SK-N-SH treated with all-trans-retinoic acid at 6 μM for 48 hours (cell line): ENCODE measurements at regions not wholly inside any gene's neighbourhood (a gene's known extent, or its start where the extent isn't known, plus 50 kb on each side); places are given as distances from the start of the nearest gene placed in this dataset.

ENCODE experiments used
- ATAC-seq: fragments of 200-7000 bp; cut with Tn5 transposase; 3 replicates; pipeline ENCODE4 v1.9.1; 2020; ENCODE audit warnings: mild to moderate bottlenecking, moderate library complexity
- ARNTL ChIP-seq: fragments of 450-650 bp; formaldehyde crosslinking; IDR thresholded peaks from 2 replicates; pipeline ENCODE4 v1.5.0; 2020; ENCODE audit warnings: low read depth, mild to moderate bottlenecking, moderate library complexity, borderline replicate concordance
- CSDC2 ChIP-seq: fragments of 250-450 bp; sonication (Bioruptor Pico); IDR thresholded peaks from 2 replicates; pipeline ENCODE4 v1.5.0; 2020; ENCODE audit warnings: mild to moderate bottlenecking, moderate library complexity
- CSRNP3 ChIP-seq: fragments of 250-450 bp; sonication (Bioruptor Pico); IDR thresholded peaks from 2 replicates; pipeline ENCODE4 v1.5.1; 2021; ENCODE audit warnings: mild to moderate bottlenecking, moderate library complexity
- ESRRG ChIP-seq: fragments of 250-450 bp; sonication (Bioruptor Pico); IDR thresholded peaks from 2 replicates; pipeline ENCODE4 v1.6.1; 2021; ENCODE audit warnings: mild to moderate bottlenecking
- GLIS3 ChIP-seq: fragments of 250-450 bp; sonication (Bioruptor Pico); IDR thresholded peaks from 2 replicates; pipeline ENCODE4 v1.5.0; 2020; ENCODE audit warnings: mild to moderate bottlenecking, moderate library complexity
- ISL1 ChIP-seq: fragments of 250-450 bp; sonication (Bioruptor Pico); IDR thresholded peaks from 2 replicates; pipeline ENCODE4 v2.1.2; 2022; ENCODE audit warnings: mild to moderate bottlenecking, moderate library complexity
- OSR1 ChIP-seq: fragments of 250-450 bp; sonication (Bioruptor Pico); IDR thresholded peaks from 2 replicates; pipeline ENCODE4 v1.8.0; 2022; ENCODE audit warnings: moderate library complexity, mild to moderate bottlenecking, inconsistent platforms
- POU6F1 ChIP-seq: fragments of 250-450 bp; sonication (Bioruptor Pico); IDR thresholded peaks from 2 replicates; pipeline ENCODE4 v1.8.0; 2021; ENCODE audit warnings: low read depth, mild to moderate bottlenecking, moderate library complexity, borderline replicate concordance
- PPARA ChIP-seq: fragments of 250-450 bp; sonication (Bioruptor Pico); IDR thresholded peaks from 2 replicates; pipeline ENCODE4 v1.5.0; 2020; ENCODE audit warnings: mild to moderate bottlenecking, borderline replicate concordance
- RARB ChIP-seq: fragments of 250-450 bp; sonication (Bioruptor Pico); IDR thresholded peaks from 2 replicates; pipeline ENCODE4 v1.8.0; 2021; ENCODE audit warnings: mild to moderate bottlenecking, moderate library complexity
- SNAI2 ChIP-seq: fragments of 250-450 bp; sonication (Bioruptor Pico); IDR thresholded peaks from 2 replicates; pipeline ENCODE4 v1.5.0; 2020; ENCODE audit warnings: mild to moderate bottlenecking, moderate library complexity
- TCF4 ChIP-seq: fragments of 250-450 bp; sonication (Bioruptor Pico); IDR thresholded peaks from 2 replicates; pipeline ENCODE4 v1.8.0; 2021; ENCODE audit warnings: mild to moderate bottlenecking, moderate library complexity, borderline replicate concordance
- TOX ChIP-seq: fragments of 250-450 bp; sonication (Bioruptor Pico); IDR thresholded peaks from 2 replicates; pipeline ENCODE4 v1.8.0; 2021; ENCODE audit warnings: mild to moderate bottlenecking, moderate library complexity, borderline replicate concordance
- ZC3H10 ChIP-seq: fragments of 250-450 bp; sonication (Bioruptor Pico); IDR thresholded peaks from 2 replicates; pipeline ENCODE4 v1.5.1; 2021; ENCODE audit warnings: mild to moderate bottlenecking, moderate library complexity
- ZFP3 ChIP-seq: fragments of 250-450 bp; sonication (Bioruptor Pico); IDR thresholded peaks from 2 replicates; pipeline ENCODE4 v1.5.0; 2020; ENCODE audit warnings: mild to moderate bottlenecking, moderate library complexity
- ZFP30 ChIP-seq: fragments of 450-650 bp; formaldehyde crosslinking; IDR thresholded peaks from 2 replicates; pipeline ENCODE4 v1.5.0; 2022; ENCODE audit warnings: mild to moderate bottlenecking, moderate library complexity
- ZNF565 ChIP-seq: fragments of 450-650 bp; formaldehyde crosslinking; conservative IDR thresholded peaks from 2 replicates; pipeline ENCODE4 v1.5.0; 2020; ENCODE audit warnings: low read depth, mild to moderate bottlenecking, moderate library complexity
- ZNF70 ChIP-seq: fragments of 450-650 bp; formaldehyde crosslinking; IDR thresholded peaks from 2 replicates; pipeline ENCODE4 v1.5.0; 2020; ENCODE audit warnings: mild to moderate bottlenecking, moderate library complexity
- TF ChIP-seq, protein P1 (sequence below): fragments of 250-450 bp; sonication (Bioruptor Pico); IDR thresholded peaks from 2 replicates; pipeline ENCODE4 v1.8.0; 2020; ENCODE audit warnings: mild to moderate bottlenecking, moderate library complexity, borderline replicate concordance
- TF ChIP-seq, protein P2 (sequence below): fragments of 250-450 bp; sonication (Bioruptor Pico); IDR thresholded peaks from 2 replicates; pipeline ENCODE4 v1.5.0; 2020; ENCODE audit warnings: mild to moderate bottlenecking, moderate library complexity
- TF ChIP-seq, protein P3 (sequence below): fragments of 250-450 bp; sonication (Bioruptor Pico); IDR thresholded peaks from 2 replicates; pipeline ENCODE4 v1.5.1; 2020; ENCODE audit warnings: low read depth, mild to moderate bottlenecking, moderate library complexity

DNA sequence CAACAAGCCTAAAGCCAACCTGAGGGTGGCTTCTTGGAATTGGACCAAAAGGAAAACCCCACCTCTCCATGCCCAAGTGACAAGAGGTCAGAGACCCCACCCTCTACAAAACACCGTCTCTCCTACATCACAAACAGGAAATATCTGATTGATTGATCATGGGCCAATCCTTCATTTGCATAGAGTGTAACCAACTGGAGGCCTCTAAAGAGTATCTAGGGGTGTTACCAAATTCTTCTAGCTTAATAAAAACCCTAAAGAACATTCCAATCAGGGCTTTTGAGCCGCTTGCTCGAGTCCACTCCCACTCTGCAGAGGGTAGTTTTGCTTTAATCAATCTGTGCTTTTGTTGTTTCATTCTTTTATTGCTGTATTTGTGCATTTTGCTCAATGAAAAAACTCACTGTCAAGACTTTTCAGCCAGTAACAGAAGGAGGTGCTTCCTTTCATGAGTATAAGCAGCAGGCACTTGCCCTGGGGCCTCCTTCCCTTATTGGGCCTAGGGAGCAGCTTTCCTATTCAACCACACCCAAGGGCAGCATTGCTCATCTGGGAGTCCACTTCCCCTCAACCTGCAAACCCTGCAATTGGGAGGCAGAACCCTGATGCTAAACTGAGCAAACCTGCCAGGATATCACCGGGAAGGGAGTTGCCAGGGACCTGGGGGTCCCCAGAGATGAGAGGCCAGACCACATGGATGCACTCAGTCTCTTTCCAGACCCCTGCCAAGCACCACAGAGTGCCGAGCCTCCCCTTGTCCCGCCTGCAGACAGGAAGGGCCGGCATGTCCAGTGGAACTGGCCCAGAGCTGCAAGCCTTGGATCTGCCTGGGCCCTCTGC, 154.3 kb upstream of the VSTM2B start (continued):
- TF ChIP-seq POU6F1 (no peak), ZFP30 (CRISPR knock-in tag) (no peak), ZFP3 (no peak), TCF4 (CRISPR knock-in tag) (no peak), ZNF70 (no peak)
- TF ChIP-seq, all 23 proteins: peak for 0

- TF ChIP-seq ISL1 (CRISPR knock-in tag) (no peak), GLIS3 (CRISPR knock-in tag) (no peak), RARB (CRISPR knock-in tag) (no peak), ARNTL (no peak), ZNF70 (no peak), TOX (no peak), ZC3H10 (CRISPR knock-in tag) (no peak), CSDC2 (CRISPR knock-in tag) (no peak), CSRNP3 (no peak), PPARA (CRISPR knock-in tag) (no peak), ZFP3 (no peak)
- TF ChIP-seq, protein P1, sequence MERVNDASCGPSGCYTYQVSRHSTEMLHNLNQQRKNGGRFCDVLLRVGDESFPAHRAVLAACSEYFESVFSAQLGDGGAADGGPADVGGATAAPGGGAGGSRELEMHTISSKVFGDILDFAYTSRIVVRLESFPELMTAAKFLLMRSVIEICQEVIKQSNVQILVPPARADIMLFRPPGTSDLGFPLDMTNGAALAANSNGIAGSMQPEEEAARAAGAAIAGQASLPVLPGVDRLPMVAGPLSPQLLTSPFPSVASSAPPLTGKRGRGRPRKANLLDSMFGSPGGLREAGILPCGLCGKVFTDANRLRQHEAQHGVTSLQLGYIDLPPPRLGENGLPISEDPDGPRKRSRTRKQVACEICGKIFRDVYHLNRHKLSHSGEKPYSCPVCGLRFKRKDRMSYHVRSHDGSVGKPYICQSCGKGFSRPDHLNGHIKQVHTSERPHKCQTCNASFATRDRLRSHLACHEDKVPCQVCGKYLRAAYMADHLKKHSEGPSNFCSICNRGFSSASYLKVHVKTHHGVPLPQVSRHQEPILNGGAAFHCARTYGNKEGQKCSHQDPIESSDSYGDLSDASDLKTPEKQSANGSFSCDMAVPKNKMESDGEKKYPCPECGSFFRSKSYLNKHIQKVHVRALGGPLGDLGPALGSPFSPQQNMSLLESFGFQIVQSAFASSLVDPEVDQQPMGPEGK (CRISPR knock-in tag) = no peak
- TF ChIP-seq, protein P2, sequence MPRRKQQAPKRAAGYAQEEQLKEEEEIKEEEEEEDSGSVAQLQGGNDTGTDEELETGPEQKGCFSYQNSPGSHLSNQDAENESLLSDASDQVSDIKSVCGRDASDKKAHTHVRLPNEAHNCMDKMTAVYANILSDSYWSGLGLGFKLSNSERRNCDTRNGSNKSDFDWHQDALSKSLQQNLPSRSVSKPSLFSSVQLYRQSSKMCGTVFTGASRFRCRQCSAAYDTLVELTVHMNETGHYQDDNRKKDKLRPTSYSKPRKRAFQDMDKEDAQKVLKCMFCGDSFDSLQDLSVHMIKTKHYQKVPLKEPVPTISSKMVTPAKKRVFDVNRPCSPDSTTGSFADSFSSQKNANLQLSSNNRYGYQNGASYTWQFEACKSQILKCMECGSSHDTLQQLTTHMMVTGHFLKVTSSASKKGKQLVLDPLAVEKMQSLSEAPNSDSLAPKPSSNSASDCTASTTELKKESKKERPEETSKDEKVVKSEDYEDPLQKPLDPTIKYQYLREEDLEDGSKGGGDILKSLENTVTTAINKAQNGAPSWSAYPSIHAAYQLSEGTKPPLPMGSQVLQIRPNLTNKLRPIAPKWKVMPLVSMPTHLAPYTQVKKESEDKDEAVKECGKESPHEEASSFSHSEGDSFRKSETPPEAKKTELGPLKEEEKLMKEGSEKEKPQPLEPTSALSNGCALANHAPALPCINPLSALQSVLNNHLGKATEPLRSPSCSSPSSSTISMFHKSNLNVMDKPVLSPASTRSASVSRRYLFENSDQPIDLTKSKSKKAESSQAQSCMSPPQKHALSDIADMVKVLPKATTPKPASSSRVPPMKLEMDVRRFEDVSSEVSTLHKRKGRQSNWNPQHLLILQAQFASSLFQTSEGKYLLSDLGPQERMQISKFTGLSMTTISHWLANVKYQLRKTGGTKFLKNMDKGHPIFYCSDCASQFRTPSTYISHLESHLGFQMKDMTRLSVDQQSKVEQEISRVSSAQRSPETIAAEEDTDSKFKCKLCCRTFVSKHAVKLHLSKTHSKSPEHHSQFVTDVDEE (CRISPR knock-in tag) = no peak
- TF ChIP-seq, protein P3, sequence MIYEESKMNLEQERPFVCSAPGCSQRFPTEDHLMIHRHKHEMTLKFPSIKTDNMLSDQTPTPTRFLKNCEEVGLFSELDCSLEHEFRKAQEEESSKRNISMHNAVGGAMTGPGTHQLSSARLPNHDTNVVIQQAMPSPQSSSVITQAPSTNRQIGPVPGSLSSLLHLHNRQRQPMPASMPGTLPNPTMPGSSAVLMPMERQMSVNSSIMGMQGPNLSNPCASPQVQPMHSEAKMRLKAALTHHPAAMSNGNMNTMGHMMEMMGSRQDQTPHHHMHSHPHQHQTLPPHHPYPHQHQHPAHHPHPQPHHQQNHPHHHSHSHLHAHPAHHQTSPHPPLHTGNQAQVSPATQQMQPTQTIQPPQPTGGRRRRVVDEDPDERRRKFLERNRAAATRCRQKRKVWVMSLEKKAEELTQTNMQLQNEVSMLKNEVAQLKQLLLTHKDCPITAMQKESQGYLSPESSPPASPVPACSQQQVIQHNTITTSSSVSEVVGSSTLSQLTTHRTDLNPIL (CRISPR knock-in tag) = no peak
- no peak for ATAC-seq
Observed at GRCh38 chr19:29372091-29372415, 153.7 kb upstream of the VSTM2B start.

- TF ChIP-seq ZNF565 (CRISPR knock-in tag) = no peak
- TF ChIP-seq ESRRG (CRISPR knock-in tag) = no peak
- TF ChIP-seq ISL1 (CRISPR knock-in tag) = no peak
- TF ChIP-seq ZFP3 = no peak
- TF ChIP-seq SNAI2 (CRISPR knock-in tag) = no peak
- no peak for TF ChIP-seq CSDC2 (CRISPR knock-in tag)
- no peak for TF ChIP-seq TOX
- TF ChIP-seq OSR1 (CRISPR knock-in tag) = no peak
- no peak for TF ChIP-seq GLIS3 (CRISPR knock-in tag)
- TF ChIP-seq ZFP30 (CRISPR knock-in tag) = no peak
- no peak for TF ChIP-seq PPARA (CRISPR knock-in tag)
- ATAC-seq = no peak
Observed at GRCh38 chr19:29372461-29372860, 153.3 kb upstream of the VSTM2B start.
